Liver (tissue), 3 donors: ENCODE measurements at regions not wholly inside any gene's neighbourhood (a gene's known extent, or its start where the extent isn't known, plus 50 kb on each side); places are given as distances from the start of the nearest gene placed in this dataset.
"Not testable (repeated sequence)": the region's sequence is repeated elsewhere in the genome, so short reads cannot be mapped to it uniquely, and the experiment has no call there.

Source experiments
- HNF4A ChIP-seq, 2 donors: conservative IDR thresholded peaks; 2 replicates each; pipeline ENCODE4 v1.6.1; 2016; ENCODE audit warnings: antibody characterized with exemption in 2 of 2, mild to moderate bottlenecking in 2 of 2
- JUND ChIP-seq, 2 donors: IDR thresholded peaks; 2 replicates each; pipeline ENCODE4 v1.6.1; 2016; ENCODE audit warnings: antibody characterized with exemption in 2 of 2
- TF ChIP-seq, protein P1 (sequence below): fragments of 150-350 bp; IDR thresholded peaks from 2 replicates; pipeline ENCODE4 v1.5.1; 2017; ENCODE audit warnings: improper control_type of control experiment, low read depth, low read length; ENCODE audit not compliant: missing input control
- TF ChIP-seq, protein P2 (sequence below): IDR thresholded peaks from 2 replicates; pipeline ENCODE4 v1.6.1; 2016; ENCODE audit warnings: antibody characterized with exemption, mild to moderate bottlenecking
- TF ChIP-seq, protein P3 (sequence below): IDR thresholded peaks from 2 replicates; pipeline ENCODE4 v1.6.1; 2016; ENCODE audit warnings: antibody characterized with exemption
- donor health status: healthy.
- donor health status: healthy.

DNA sequence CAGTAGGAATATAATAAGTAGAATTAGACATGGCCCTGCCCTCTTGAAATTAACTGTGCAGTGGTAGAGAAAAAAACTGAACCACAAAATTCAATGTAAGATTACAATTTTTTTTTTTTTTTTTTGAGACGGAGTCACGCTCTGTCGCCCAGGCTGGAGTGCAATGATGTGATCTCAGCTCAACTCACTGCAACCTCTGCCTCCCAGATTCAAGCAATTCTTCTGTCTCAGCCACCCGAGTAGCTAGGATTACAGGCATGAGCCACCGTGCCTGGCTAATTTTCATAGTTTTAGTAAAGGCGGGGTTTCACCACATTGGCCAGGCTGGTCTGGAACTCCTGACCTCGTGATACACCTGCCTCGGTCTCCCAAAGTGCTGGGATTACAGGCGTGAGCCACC is 864.3 kb downstream of the EFNB2 start:
- TF ChIP-seq, protein P1, sequence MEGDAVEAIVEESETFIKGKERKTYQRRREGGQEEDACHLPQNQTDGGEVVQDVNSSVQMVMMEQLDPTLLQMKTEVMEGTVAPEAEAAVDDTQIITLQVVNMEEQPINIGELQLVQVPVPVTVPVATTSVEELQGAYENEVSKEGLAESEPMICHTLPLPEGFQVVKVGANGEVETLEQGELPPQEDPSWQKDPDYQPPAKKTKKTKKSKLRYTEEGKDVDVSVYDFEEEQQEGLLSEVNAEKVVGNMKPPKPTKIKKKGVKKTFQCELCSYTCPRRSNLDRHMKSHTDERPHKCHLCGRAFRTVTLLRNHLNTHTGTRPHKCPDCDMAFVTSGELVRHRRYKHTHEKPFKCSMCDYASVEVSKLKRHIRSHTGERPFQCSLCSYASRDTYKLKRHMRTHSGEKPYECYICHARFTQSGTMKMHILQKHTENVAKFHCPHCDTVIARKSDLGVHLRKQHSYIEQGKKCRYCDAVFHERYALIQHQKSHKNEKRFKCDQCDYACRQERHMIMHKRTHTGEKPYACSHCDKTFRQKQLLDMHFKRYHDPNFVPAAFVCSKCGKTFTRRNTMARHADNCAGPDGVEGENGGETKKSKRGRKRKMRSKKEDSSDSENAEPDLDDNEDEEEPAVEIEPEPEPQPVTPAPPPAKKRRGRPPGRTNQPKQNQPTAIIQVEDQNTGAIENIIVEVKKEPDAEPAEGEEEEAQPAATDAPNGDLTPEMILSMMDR: not testable (repeated sequence)
- not testable (repeated sequence) for TF ChIP-seq JUND (IDR thresholded peaks at IDR 0.05); HNF4A (conservative IDR thresholded peaks at IDR 0.05)
- TF ChIP-seq, protein P2, sequence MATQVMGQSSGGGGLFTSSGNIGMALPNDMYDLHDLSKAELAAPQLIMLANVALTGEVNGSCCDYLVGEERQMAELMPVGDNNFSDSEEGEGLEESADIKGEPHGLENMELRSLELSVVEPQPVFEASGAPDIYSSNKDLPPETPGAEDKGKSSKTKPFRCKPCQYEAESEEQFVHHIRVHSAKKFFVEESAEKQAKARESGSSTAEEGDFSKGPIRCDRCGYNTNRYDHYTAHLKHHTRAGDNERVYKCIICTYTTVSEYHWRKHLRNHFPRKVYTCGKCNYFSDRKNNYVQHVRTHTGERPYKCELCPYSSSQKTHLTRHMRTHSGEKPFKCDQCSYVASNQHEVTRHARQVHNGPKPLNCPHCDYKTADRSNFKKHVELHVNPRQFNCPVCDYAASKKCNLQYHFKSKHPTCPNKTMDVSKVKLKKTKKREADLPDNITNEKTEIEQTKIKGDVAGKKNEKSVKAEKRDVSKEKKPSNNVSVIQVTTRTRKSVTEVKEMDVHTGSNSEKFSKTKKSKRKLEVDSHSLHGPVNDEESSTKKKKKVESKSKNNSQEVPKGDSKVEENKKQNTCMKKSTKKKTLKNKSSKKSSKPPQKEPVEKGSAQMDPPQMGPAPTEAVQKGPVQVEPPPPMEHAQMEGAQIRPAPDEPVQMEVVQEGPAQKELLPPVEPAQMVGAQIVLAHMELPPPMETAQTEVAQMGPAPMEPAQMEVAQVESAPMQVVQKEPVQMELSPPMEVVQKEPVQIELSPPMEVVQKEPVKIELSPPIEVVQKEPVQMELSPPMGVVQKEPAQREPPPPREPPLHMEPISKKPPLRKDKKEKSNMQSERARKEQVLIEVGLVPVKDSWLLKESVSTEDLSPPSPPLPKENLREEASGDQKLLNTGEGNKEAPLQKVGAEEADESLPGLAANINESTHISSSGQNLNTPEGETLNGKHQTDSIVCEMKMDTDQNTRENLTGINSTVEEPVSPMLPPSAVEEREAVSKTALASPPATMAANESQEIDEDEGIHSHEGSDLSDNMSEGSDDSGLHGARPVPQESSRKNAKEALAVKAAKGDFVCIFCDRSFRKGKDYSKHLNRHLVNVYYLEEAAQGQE: not testable (repeated sequence)
- TF ChIP-seq, protein P3, sequence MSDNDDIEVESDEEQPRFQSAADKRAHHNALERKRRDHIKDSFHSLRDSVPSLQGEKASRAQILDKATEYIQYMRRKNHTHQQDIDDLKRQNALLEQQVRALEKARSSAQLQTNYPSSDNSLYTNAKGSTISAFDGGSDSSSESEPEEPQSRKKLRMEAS: not testable (repeated sequence)
